Ishikawa (cell line): ENCODE measurements at regions not wholly inside any gene's neighbourhood (a gene's known extent, or its start where the extent isn't known, plus 50 kb on each side); places are given as distances from the start of the nearest gene placed in this dataset.

Experiments
- CEBPB ChIP-seq: IDR thresholded peaks from 2 replicates; pipeline ENCODE4 v1.6.1; 2012
- CREB1 ChIP-seq: IDR thresholded peaks from 2 replicates; pipeline ENCODE4 v1.6.1; 2012; ENCODE audit warnings: low read depth
- EGR1 ChIP-seq: IDR thresholded peaks from 2 replicates; pipeline ENCODE4 v1.6.1; 2012
- EP300 ChIP-seq: IDR thresholded peaks from 2 replicates; pipeline ENCODE4 v1.6.1; 2012; ENCODE audit warnings: borderline replicate concordance
- FOXM1 ChIP-seq: IDR thresholded peaks from 2 replicates; pipeline ENCODE4 v1.6.1; 2012; ENCODE audit warnings: low read depth, borderline replicate concordance
- NFIC ChIP-seq: IDR thresholded peaks from 2 replicates; pipeline ENCODE4 v1.6.1; 2012
- RAD21 ChIP-seq: IDR thresholded peaks from 2 replicates; pipeline ENCODE4 v1.6.1; 2012; ENCODE audit warnings: low read depth
- TAF1 ChIP-seq: IDR thresholded peaks from 2 replicates; pipeline ENCODE4 v1.6.1; 2012; ENCODE audit warnings: low read depth, mild to moderate bottlenecking
- TCF12 ChIP-seq: IDR thresholded peaks from 2 replicates; pipeline ENCODE4 v1.6.1; 2012; ENCODE audit warnings: low read depth
- TEAD4 ChIP-seq: IDR thresholded peaks from 2 replicates; pipeline ENCODE4 v1.6.1; 2012
- YY1 ChIP-seq: IDR thresholded peaks from 2 replicates; pipeline ENCODE4 v1.6.1; 2012; ENCODE audit warnings: low read depth
- ZBTB7A ChIP-seq: IDR thresholded peaks from 2 replicates; pipeline ENCODE4 v1.6.1; 2012; ENCODE audit warnings: low read depth
- TF ChIP-seq, protein P1 (sequence below): IDR thresholded peaks from 2 replicates; pipeline ENCODE4 v1.6.1; 2012
- TF ChIP-seq, protein P2 (sequence below): IDR thresholded peaks from 2 replicates; pipeline ENCODE4 v1.6.1; 2012; ENCODE audit warnings: low read depth, mild to moderate bottlenecking
- TF ChIP-seq, protein P3 (sequence below): IDR thresholded peaks from 2 replicates; pipeline ENCODE4 v1.6.1; 2012

GRCh38 chr5:115751176-115751575 lies 65.3 kb downstream of the CDO1 start:
- TF ChIP-seq, protein P1, sequence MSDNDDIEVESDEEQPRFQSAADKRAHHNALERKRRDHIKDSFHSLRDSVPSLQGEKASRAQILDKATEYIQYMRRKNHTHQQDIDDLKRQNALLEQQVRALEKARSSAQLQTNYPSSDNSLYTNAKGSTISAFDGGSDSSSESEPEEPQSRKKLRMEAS = no peak
- TF ChIP-seq EGR1 = no peak
- TF ChIP-seq, protein P2, sequence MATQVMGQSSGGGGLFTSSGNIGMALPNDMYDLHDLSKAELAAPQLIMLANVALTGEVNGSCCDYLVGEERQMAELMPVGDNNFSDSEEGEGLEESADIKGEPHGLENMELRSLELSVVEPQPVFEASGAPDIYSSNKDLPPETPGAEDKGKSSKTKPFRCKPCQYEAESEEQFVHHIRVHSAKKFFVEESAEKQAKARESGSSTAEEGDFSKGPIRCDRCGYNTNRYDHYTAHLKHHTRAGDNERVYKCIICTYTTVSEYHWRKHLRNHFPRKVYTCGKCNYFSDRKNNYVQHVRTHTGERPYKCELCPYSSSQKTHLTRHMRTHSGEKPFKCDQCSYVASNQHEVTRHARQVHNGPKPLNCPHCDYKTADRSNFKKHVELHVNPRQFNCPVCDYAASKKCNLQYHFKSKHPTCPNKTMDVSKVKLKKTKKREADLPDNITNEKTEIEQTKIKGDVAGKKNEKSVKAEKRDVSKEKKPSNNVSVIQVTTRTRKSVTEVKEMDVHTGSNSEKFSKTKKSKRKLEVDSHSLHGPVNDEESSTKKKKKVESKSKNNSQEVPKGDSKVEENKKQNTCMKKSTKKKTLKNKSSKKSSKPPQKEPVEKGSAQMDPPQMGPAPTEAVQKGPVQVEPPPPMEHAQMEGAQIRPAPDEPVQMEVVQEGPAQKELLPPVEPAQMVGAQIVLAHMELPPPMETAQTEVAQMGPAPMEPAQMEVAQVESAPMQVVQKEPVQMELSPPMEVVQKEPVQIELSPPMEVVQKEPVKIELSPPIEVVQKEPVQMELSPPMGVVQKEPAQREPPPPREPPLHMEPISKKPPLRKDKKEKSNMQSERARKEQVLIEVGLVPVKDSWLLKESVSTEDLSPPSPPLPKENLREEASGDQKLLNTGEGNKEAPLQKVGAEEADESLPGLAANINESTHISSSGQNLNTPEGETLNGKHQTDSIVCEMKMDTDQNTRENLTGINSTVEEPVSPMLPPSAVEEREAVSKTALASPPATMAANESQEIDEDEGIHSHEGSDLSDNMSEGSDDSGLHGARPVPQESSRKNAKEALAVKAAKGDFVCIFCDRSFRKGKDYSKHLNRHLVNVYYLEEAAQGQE = no peak
- no peak for TF ChIP-seq FOXM1
- no peak for TF ChIP-seq CEBPB
- TF ChIP-seq NFIC = no peak
- TF ChIP-seq CREB1 = no peak
- no peak for TF ChIP-seq YY1
- no peak for TF ChIP-seq RAD21
- no peak for TF ChIP-seq TCF12
- no peak for TF ChIP-seq EP300
- TF ChIP-seq, protein P3, sequence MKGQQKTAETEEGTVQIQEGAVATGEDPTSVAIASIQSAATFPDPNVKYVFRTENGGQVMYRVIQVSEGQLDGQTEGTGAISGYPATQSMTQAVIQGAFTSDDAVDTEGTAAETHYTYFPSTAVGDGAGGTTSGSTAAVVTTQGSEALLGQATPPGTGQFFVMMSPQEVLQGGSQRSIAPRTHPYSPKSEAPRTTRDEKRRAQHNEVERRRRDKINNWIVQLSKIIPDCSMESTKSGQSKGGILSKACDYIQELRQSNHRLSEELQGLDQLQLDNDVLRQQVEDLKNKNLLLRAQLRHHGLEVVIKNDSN = no peak
- no peak for TF ChIP-seq ZBTB7A
- no peak for TF ChIP-seq TEAD4
- no peak for TF ChIP-seq TAF1

GRCh38 chr5:115749016-115749415 lies 67.4 kb downstream of the CDO1 start:
- no peak for TF ChIP-seq CEBPB
- TF ChIP-seq FOXM1 = no peak
- TF ChIP-seq NFIC = no peak
- TF ChIP-seq, protein P2 = no peak
- no peak for TF ChIP-seq ZBTB7A
- TF ChIP-seq YY1 = no peak
- TF ChIP-seq TEAD4 = no peak
- no peak for TF ChIP-seq RAD21
- no peak for TF ChIP-seq CREB1
- no peak for TF ChIP-seq EGR1
- TF ChIP-seq, protein P1 = no peak
- TF ChIP-seq TAF1 = no peak
- TF ChIP-seq EP300 = no peak
- TF ChIP-seq, protein P3 = no peak
- TF ChIP-seq TCF12 = no peak

GRCh38 chr5:115738830-115739229 lies 77.6 kb downstream of the CDO1 start:
- TF ChIP-seq, protein P3 = no peak
- TF ChIP-seq ZBTB7A = no peak

DNA sequence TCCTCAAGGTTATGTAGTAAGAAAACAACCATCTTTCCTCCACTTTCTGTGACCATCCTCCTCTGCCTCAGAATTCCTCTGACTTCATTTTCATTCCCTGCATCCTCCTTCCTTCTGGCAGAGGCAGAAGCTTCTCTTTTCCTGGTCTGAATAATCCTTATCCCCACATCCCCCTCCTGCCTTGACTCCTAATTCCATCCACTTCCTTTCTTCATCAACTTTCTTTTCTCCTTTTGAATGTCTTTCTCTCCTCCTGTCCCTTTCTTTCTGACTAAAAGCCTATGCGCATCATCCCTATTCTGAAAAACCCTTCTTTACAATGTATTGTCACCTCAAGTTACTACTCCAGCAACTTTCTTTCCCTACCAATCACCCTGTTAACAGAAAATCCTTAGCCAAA lies 79.0 kb downstream of the CDO1 start:
- TF ChIP-seq ZBTB7A (no peak), TAF1 (no peak), RAD21 (no peak), YY1 (no peak), EGR1 (no peak), EP300 (no peak), TCF12 (no peak), CEBPB (no peak), FOXM1 (no peak), NFIC (no peak), CREB1 (no peak)

DNA sequence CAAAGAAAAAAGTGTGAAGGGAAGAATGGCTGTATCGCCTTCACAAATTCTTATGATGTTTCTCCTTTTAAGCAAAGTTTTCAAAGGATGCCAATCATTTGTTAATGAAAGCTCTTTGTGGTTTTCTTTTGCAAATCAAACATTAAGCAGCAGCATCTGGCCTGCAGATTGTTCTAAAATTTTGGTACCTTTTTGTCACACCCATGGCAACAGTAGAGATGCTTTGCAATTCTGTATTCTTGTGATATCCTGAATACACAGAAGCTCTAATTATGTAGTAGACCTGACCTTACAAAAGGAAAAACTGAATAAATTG lies 79.8 kb downstream of the CDO1 start:
- TF ChIP-seq CREB1 (no peak), TAF1 (no peak), EGR1 (no peak), TEAD4 (no peak), YY1 (no peak), CEBPB (no peak)

GRCh38 chr5:115736004-115736689 lies 80.3 kb downstream of the CDO1 start:
- no peak for TF ChIP-seq EGR1
- TF ChIP-seq RAD21 = no peak
- TF ChIP-seq, protein P3 = no peak
- no peak for TF ChIP-seq TEAD4
- TF ChIP-seq, protein P1 = no peak
- no peak for TF ChIP-seq NFIC
- no peak for TF ChIP-seq TCF12
- TF ChIP-seq YY1 = no peak
- TF ChIP-seq ZBTB7A = no peak
- TF ChIP-seq TAF1 = no peak
- no peak for TF ChIP-seq CEBPB
- TF ChIP-seq CREB1 = no peak
- TF ChIP-seq EP300 = no peak
